ENCODE measurements at regions not wholly inside any gene's neighbourhood (a gene's known extent, or its start where the extent isn't known, plus 50 kb on each side); places are given as distances from the start of the nearest gene placed in this dataset.

DNA sequence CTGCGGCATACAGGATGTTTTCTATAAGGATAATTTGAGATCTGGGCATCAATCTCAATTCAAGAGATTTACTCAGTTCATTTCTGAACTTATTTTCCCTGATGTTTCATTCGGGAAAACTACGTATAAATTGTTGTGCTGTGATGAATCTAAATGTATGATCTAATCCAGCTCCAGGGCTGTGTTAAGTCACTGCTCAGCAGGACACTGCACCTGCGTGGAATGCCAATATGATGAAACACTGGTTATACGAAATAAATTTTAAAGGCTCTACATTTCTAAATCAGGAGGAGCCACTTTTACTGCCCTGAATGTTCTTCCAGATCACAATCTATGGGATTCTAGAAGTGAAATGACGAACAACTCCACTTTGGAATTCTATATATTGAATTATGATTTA is 259.0 kb downstream of the HNMT start:
- DNase-seq (ENCODE audit: low spot score) (no peak), ATAC-seq (ENCODE audit: insufficient number of reproducible peaks, low FRiP score, low read depth) (no peak)
- Histone ChIP-seq H3K4me3 (no peak overlapping the region), H3K9me3 (no peaks in the 10 kb centered on the region), H3K36me3 (no peaks in the 10 kb centered on the region), H3K27me3 (replicated peaks; ENCODE audit: insufficient read depth) (no peaks in the 10 kb centered on the region), H3K27ac (no peak overlapping the region), H3K4me1 (ENCODE audit: control insufficient read depth in 1 of 2, low read depth in 2 of 2) (no peaks in the 10 kb centered on the region)
- TF ChIP-seq, protein P1, sequence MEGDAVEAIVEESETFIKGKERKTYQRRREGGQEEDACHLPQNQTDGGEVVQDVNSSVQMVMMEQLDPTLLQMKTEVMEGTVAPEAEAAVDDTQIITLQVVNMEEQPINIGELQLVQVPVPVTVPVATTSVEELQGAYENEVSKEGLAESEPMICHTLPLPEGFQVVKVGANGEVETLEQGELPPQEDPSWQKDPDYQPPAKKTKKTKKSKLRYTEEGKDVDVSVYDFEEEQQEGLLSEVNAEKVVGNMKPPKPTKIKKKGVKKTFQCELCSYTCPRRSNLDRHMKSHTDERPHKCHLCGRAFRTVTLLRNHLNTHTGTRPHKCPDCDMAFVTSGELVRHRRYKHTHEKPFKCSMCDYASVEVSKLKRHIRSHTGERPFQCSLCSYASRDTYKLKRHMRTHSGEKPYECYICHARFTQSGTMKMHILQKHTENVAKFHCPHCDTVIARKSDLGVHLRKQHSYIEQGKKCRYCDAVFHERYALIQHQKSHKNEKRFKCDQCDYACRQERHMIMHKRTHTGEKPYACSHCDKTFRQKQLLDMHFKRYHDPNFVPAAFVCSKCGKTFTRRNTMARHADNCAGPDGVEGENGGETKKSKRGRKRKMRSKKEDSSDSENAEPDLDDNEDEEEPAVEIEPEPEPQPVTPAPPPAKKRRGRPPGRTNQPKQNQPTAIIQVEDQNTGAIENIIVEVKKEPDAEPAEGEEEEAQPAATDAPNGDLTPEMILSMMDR (IDR thresholded peaks at IDR 0.05): no peak

GRCh38 chr2:138227195-138227594 is 262.9 kb downstream of the HNMT start:
- H3K4me3 ChIP-seq: no peak overlapping the region
- peaks cover 0 to 7% of the 10 kb centered on the region in 2 donors for H3K4me1 ChIP-seq (ENCODE audit: control insufficient read depth in 1 of 2, low read depth in 2 of 2)
- DNase-seq (ENCODE audit: low spot score): no peak
- H3K27me3 ChIP-seq (replicated peaks; ENCODE audit: insufficient read depth): no peaks in the 10 kb centered on the region
- H3K36me3 ChIP-seq: no peaks in the 10 kb centered on the region
- ATAC-seq (ENCODE audit: insufficient number of reproducible peaks, low FRiP score, low read depth): no peak
- TF ChIP-seq, protein P1 (IDR thresholded peaks at IDR 0.05): no peak
- no peak overlapping the region for H3K27ac ChIP-seq
- no peaks in the 10 kb centered on the region for H3K9me3 ChIP-seq

DNA sequence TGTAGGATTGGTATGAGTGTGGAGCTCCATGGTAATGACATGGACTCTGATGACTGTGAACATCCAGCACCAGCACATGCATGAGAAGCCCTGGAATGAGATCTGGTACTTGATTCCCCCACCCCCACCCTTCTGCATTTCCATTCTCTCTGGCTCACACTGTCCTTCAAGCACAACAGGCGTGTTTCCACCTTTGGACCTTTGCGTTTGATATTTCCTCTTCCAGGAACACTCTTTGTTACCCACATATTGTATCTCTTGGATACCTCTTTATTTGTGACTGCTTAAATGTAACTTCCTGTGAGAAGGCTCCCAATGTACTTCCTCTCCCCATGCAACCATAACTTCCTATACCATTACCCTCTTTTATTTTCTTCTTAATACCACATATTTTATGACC is 263.8 kb downstream of the HNMT start:
- no peaks in the 10 kb centered on the region for H3K36me3 ChIP-seq
- TF ChIP-seq, protein P1 (IDR thresholded peaks at IDR 0.05): no peak
- H3K9me3 ChIP-seq: no peaks in the 10 kb centered on the region
- DNase-seq (ENCODE audit: low spot score): no peak
- ATAC-seq (ENCODE audit: insufficient number of reproducible peaks, low FRiP score, low read depth): no peak
- no peak overlapping the region for H3K4me3 ChIP-seq
- H3K4me1 ChIP-seq (ENCODE audit: control insufficient read depth in 1 of 2, low read depth in 2 of 2): peaks cover 0 to 7% of the 10 kb centered on the region in 2 donors
- no peak overlapping the region for H3K27ac ChIP-seq
- no peaks in the 10 kb centered on the region for H3K27me3 ChIP-seq (replicated peaks; ENCODE audit: insufficient read depth)

GRCh38 chr2:138234265-138234664 is 267.3 kb upstream of the SPOPL start:
- Histone ChIP-seq H3K27me3 (replicated peaks; ENCODE audit: insufficient read depth) (no peaks in the 10 kb centered on the region), H3K4me3 (no peak overlapping the region), H3K36me3 (no peaks in the 10 kb centered on the region), H3K9me3 (no peaks in the 10 kb centered on the region), H3K27ac (no peak overlapping the region), H3K4me1 (ENCODE audit: control insufficient read depth in 1 of 2, low read depth in 2 of 2) (peaks cover under 1 to 21% of the 10 kb centered on the region in 2 donors)
- DNase-seq (ENCODE audit: low spot score): no peak
- TF ChIP-seq, protein P1 (IDR thresholded peaks at IDR 0.05): no peak
- ATAC-seq (ENCODE audit: insufficient number of reproducible peaks, low FRiP score, low read depth): no peak

GRCh38 chr2:138235041-138235440 is 266.5 kb upstream of the SPOPL start:
- ATAC-seq (ENCODE audit: insufficient number of reproducible peaks, low FRiP score, low read depth) (no peak), DNase-seq (ENCODE audit: low spot score) (no peak)
- H3K27ac ChIP-seq: no peak overlapping the region
- no peak overlapping the region for H3K4me3 ChIP-seq
- no peaks in the 10 kb centered on the region for H3K27me3 ChIP-seq (replicated peaks; ENCODE audit: insufficient read depth)
- H3K36me3 ChIP-seq: no peaks in the 10 kb centered on the region
- TF ChIP-seq, protein P1 (IDR thresholded peaks at IDR 0.05): no peak
- H3K9me3 ChIP-seq: no peaks in the 10 kb centered on the region
- H3K4me1 ChIP-seq (ENCODE audit: control insufficient read depth in 1 of 2, low read depth in 2 of 2): peaks cover 5 to 26% of the 10 kb centered on the region in 2 donors
